ENCODE measurements at regions not wholly inside any gene's neighbourhood (a gene's known extent, or its start where the extent isn't known, plus 50 kb on each side); places are given as distances from the start of the nearest gene placed in this dataset.
"Not testable (repeated sequence)": the region's sequence is repeated elsewhere in the genome, so short reads cannot be mapped to it uniquely, and the experiment has no call there.

GRCh38 chr2:4140281-4140970 is 437.1 kb downstream of the DCDC2C start:
- DNase-seq, result no peak

GRCh38 chr2:4144731-4145130 is 441.4 kb downstream of the DCDC2C start:
- DNase-seq, result no peak

- DNase-seq, result no peak
These were observed 448.1 kb downstream of the DCDC2C start for GRCh38 chr2:4151521-4151920.

- DNase-seq, result no peak
These were observed 448.7 kb downstream of the DCDC2C start for GRCh38 chr2:4152051-4152450.

GRCh38 chr2:4168834-4169233 is 465.5 kb downstream of the DCDC2C start:
- no peak for DNase-seq

GRCh38 chr2:4174796-4175195 is 471.4 kb downstream of the DCDC2C start:
- DNase-seq, result no peak

GRCh38 chr2:4175343-4175742 is 472.0 kb downstream of the DCDC2C start:
- DNase-seq, result no peak

- DNase-seq, result no peak
These were observed 477.3 kb downstream of the DCDC2C start for GRCh38 chr2:4180631-4181030.

GRCh38 chr2:4181062-4181461 is 477.7 kb downstream of the DCDC2C start:
- no peak for DNase-seq

GRCh38 chr2:4188561-4188960 is 485.2 kb downstream of the DCDC2C start:
- no peak for DNase-seq

- DNase-seq, result no peak
These were observed 487.2 kb downstream of the DCDC2C start for GRCh38 chr2:4190548-4190947.

GRCh38 chr2:4192119-4192518 is 488.7 kb downstream of the DCDC2C start:
- DNase-seq, result no peak

- DNase-seq, result no peak
These were observed 511.2 kb downstream of the DCDC2C start for GRCh38 chr2:4214444-4215205.

GRCh38 chr2:4217737-4218136 is 514.4 kb downstream of the DCDC2C start:
- DNase-seq, result no peak

- DNase-seq, result no peak
These were observed 515.7 kb downstream of the DCDC2C start for GRCh38 chr2:4219101-4219500.

GRCh38 chr2:4219571-4219970 is 516.2 kb downstream of the DCDC2C start:
- DNase-seq, result no peak

GRCh38 chr2:4221434-4221833 is 518.1 kb downstream of the DCDC2C start:
- no peak for DNase-seq

GRCh38 chr2:4221845-4222244 is 518.5 kb downstream of the DCDC2C start:
- DNase-seq, result no peak

GRCh38 chr2:4244422-4244821 is 541.0 kb downstream of the DCDC2C start:
- DNase-seq, result not testable (repeated sequence)

GRCh38 chr2:4246364-4247131 is 543.2 kb downstream of the DCDC2C start:
- no peak for DNase-seq

GRCh38 chr2:4247791-4248190 is 544.4 kb downstream of the DCDC2C start:
- DNase-seq, result no peak

- no peak for DNase-seq
These were observed 552.1 kb downstream of the DCDC2C start for GRCh38 chr2:4255491-4255890.

GRCh38 chr2:4256351-4256750 is 553.0 kb downstream of the DCDC2C start:
- DNase-seq, result no peak

- DNase-seq, result no peak
These were observed 555.2 kb downstream of the DCDC2C start for GRCh38 chr2:4258563-4258962.
